KG1 (cell line): ENCODE measurements at regions not wholly inside any gene's neighbourhood (a gene's known extent, or its start where the extent isn't known, plus 50 kb on each side); places are given as distances from the start of the nearest gene placed in this dataset.
"Not testable (repeated sequence)": the region's sequence is repeated elsewhere in the genome, so short reads cannot be mapped to it uniquely, and the experiment has no call there.

Experiments
- DNase-seq: peaks from one replicate; lab custom pipeline; 2025; lab: John Stamatoyannopoulos, UW

DNA sequence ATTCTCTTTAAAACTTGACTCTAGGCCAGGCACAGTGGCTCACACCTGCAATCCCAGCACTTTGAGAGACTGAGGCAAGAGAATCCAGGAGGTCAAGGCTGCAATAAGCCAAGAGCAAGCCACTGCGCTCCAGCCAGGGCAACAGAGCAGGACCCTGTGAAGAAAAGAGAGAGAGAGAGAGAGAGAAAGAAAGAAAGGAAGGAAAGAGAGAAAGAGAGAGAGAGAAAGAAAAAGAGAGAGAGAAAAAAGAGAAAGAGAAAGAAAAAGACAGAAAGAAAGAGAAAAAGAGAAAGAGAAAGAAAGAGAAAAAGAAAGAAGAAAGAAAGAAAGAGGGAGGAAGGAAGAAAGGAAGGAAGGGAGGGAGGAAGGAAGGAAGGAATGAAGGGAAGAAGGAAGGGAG is 76.7 kb downstream of the RIN2 start:
- no peak for DNase-seq

DNA sequence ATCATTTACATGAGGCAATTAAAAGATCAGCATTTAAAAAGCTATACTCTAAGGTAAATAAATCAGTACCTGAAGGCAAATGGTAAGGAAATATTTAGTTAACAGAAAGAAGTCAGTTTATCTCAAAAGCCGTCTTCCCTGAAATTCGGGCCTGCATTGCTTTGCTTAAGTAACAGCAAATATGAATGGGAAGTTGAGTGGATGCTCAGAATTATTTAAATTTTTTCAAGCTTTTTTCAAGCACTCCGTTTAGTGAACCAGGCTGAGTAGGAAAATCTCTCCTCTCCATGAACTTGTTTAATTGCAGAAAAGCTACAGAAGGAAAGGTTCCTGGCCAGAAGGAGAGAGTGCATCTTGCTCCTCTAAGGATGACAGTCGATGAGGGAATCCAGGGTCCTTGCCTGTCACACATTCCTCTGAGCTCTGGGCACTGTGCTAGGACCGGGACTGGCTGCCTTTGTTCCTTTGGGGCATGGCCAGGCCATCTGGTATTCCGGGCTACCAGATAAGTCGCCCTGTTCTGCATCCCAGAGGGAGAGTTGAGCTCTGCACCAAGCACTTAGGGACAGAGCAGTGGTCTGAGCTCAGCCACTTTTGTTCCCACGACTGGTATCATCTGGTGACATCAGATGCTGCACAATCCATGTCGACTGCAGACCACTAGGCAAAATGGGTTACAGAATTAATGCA is 77.6 kb downstream of the RIN2 start:
- DNase-seq, result no peak

DNA sequence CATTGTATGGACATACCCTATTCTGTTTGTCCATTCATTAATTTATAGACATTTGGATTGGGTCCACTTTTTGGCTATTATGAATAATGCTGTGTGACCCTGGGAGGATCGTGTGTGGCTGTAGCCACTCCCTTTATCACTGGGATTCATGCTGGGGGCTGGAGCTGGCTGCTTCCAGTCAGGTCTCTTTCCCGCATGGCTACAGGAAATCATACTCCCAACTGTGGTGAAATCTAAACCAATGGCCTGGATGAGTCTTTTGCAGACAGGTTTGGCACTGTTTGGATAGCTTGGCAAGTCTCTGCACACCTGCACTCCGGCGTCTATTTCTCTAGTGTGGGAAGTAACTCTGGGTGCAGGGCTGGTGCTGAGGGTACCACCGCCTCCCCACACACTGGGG is 80.4 kb downstream of the RIN2 start:
- DNase-seq, result no peak

DNA sequence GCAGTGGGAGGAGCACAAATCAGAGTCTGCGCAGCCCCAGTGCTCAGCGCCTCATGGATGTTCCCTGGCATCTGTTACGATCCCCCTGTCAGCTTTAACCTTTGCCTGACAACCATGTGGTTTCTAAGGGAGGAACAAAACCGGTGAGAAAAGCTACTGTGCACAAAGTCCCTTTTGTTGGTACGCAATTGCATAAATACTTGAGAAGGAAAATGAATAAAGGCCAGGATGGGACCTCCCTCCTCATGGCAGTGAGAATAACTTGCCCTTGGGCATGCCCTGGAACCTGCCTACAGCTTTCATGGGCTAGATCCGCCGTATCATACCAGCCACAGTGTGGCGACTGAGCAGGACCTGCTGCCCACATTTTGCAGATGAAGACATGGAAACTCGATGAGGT is 81.0 kb downstream of the RIN2 start:
- no peak for DNase-seq

- DNase-seq, result no peak
These were observed 82.2 kb downstream of the RIN2 start for GRCh38 chr20:19840111-19840710.

GRCh38 chr20:19841740-19842139 is 83.7 kb downstream of the RIN2 start:
- no peak for DNase-seq

GRCh38 chr20:19844850-19845249 is 86.8 kb downstream of the RIN2 start:
- not testable (repeated sequence) for DNase-seq

- DNase-seq, result no peak
These were observed 89.3 kb downstream of the RIN2 start for GRCh38 chr20:19847383-19847782.

DNA sequence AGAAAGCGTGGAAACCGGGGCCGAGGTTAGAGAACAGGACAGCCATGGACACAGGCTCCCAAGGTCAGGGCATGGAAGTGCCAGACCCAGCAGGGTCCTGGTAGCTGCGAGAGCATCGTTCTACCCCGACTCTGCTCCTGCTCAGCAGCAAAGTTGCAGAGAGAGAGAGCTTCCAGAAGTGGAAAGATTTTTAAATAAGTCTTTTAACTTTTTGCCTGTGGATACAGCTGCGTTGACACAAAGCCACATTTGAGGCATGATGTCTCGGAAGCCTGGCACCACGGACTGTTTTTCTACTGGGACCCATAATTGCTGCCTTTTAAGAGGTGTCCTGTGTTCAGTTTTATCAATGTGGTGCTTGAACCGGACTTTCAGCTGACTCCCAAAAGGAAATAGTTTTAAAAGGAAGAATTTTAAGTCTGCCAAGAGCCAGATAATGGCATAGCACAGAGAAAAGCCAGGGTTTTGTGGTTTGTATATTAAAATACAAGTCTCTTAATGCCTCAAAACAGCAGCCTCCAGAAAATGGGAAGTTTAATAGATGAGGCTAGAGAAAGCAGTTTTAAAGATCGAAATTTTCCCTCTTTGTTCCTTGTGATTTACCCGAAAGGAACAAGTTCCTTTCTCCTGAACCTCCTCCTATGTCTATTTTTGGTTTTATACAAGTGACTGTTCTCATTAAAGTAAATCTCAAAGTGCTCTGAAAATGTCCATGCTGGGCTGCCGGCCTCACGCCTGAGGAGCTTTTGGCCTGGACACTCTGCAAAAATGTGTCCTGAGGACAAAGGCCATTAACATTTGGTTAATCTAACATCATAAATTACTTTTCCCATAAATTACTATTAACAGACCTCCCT is 91.5 kb downstream of the RIN2 start:
- no peak for DNase-seq

DNA sequence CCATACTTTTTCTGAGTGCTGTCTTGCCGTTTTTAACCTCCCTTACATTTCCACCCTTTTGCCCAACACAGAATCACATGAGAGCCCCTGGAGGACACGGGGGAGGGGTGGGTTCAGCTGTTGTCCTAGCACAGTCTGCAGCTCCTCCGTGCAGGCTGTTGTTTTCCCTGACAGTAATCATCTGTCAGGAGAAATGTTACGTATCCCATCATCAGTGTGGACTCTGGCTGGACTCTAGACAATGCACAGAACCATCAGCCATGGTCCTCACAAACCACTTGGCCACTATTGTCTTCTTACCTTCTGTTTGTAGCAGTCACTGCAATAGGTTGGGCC is 92.1 kb downstream of the RIN2 start:
- no peak for DNase-seq

- DNase-seq, result no peak
These were observed 93.8 kb downstream of the RIN2 start for GRCh38 chr20:19851861-19852260.

GRCh38 chr20:19855416-19855815 is 97.4 kb downstream of the RIN2 start:
- DNase-seq, result no peak

DNA sequence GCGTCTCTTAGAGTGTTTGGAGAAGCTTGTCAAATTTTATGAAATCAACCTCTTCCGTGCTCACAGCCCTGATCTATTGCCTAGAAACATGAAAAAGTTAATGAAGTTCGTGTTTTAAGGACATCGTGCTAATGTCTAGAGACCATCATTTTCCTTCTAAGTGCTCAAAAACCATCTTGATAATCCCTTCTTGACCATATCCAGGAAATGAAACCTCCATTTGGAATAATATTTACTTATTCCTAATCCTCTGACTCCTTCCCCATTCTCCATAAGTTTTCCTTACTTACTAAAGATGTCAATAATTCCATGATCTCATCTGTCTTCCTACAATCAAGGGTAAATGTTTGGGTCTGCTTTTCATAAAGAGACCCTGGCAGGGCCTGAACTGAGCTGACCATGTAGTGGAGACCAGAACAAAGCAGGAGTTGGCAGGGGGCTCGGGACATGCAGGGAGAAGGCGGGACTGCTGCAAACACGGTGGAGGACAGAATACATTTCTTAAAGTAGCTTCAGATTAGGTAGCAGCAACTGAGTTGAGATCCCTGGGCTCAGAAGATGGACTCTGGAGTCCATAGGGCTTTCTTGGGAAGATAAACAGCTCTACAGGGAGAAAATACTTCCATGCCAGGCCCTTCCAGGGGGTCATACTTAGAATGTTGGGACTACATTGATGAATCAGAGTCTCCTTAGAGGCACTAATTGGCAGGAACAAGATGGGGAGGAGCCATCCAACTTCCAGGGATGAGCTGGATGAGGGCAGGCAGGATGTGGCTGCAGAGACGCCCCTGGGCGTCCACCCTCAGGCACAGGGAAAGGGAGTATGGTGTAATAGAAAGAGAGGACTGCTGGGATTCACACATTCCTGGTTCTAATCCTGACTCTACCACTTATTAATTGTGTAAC is 100.7 kb downstream of the RIN2 start:
- no peak for DNase-seq

DNA sequence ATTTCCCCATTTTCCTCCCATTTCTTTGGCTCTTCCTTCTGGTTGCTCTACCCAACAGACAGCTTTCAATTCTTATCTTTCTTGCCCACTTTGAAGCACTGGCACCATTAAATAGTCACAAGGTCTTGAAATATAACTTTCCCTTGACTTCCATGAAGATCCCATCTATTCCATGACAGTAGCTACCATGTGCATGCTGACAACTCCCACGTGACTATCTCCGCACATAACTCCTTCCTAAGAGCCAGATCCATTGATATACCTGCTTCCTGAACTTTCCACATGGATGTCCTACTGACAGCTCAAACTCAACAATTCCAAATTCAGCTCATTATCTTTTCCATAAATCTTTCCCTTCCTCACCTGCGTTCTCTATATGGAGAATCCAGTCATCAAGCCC is 101.4 kb downstream of the RIN2 start:
- no peak for DNase-seq

DNA sequence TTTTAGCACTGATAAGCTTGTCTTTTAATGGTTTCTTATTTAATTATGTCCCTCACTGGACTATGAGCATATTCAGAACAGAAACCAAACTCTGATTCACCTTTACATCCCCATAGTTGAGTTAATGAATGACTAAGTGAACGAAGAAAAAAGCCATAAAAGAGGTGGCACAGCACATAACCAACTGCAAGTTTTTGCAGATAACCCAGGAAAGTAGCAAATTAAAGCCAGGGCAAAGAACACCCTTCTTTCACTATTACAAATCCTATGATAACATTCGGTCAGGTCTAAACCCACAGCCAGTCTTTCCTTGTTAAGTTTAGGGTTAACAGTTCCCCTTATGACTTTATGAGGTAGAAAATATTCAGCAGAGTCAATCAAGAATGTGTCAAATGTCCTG is 102.7 kb downstream of the RIN2 start:
- no peak for DNase-seq

GRCh38 chr20:19861147-19861759 is 103.2 kb downstream of the RIN2 start:
- no peak for DNase-seq

GRCh38 chr20:19864130-19864529 is 106.1 kb downstream of the RIN2 start:
- no peak for DNase-seq

GRCh38 chr20:19866070-19866469 is 108.0 kb downstream of the RIN2 start:
- DNase-seq, result no peak

- DNase-seq, result no peak
These were observed 109.0 kb downstream of the RIN2 start for GRCh38 chr20:19867074-19867473.

- DNase-seq, result no peak
These were observed 109.9 kb downstream of the RIN2 start for GRCh38 chr20:19867940-19868371.

DNA sequence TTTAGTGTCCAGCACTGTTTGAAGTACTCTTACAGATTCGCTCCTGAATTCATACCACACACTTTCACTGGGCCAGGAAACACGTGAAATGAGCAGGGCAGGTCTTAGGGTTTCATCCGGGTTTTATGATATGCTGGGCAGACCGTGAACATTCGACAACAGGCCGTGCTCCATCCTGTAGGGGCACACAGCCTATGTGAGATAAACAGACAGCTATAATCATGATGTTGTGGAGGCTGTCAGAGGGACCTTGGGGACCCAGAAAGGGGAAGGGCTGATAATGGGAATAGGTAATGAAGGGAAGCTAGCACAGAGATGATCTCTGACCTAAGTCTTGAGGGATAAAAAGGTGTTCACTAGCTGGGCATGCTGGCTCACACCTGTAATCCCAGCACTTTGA is 110.4 kb downstream of the RIN2 start:
- DNase-seq, result no peak

GRCh38 chr20:19872001-19872400 is 113.9 kb downstream of the RIN2 start:
- no peak for DNase-seq
